GM21423 (cell line): ENCODE measurements at regions not wholly inside any gene's neighbourhood (a gene's known extent, or its start where the extent isn't known, plus 50 kb on each side); places are given as distances from the start of the nearest gene placed in this dataset.

ENCODE experiments used
- ATAC-seq: cut with Tn5 transposase; IDR thresholded peaks from one replicate; pipeline ENCODE4 v1.9.1; 2021; ENCODE audit warnings: mild to moderate bottlenecking, moderate library complexity; ENCODE audit not compliant: unreplicated experiment

DNA sequence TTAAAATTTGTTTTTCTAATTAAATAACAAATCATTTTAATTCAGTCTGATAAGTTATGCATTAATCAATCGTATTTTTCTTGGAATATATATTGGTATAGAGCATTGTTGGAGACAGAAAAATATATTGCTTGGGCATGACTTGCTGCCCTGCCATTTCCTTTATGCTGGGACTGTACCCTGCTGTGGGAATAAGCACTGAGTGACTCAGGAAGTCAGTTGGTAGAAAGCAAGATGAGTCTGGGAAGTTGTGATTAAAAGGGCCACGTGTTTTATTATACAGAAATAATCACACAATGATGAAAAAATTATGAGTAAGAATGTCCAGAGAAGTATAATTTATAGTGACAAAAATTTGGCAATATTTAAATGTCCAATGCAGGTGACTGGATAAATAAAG is 139.5 kb downstream of the KIF18A start:
- ATAC-seq: no peak

GRCh38 chr11:27965559-27965958 is 142.4 kb downstream of the KIF18A start:
- ATAC-seq: no peak

DNA sequence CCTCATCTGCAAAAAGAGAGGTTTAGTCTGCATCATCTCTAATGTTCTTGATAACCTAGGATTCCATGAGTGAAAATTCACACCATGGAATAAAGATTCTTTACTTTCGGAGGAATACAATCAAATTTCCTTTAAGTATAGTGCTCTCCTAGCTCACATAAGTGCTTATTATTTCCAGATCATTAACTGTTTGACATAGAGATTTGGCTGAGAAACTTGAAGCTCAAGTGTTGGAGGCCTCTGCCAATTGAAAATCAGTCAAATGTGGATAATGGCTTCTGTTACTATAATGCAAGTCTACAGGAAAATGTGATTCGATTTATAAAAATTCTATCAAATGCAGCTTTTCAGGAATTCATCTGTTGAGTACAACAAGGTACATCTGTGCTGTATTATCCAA is 144.6 kb downstream of the KIF18A start:
- ATAC-seq: no peak

DNA sequence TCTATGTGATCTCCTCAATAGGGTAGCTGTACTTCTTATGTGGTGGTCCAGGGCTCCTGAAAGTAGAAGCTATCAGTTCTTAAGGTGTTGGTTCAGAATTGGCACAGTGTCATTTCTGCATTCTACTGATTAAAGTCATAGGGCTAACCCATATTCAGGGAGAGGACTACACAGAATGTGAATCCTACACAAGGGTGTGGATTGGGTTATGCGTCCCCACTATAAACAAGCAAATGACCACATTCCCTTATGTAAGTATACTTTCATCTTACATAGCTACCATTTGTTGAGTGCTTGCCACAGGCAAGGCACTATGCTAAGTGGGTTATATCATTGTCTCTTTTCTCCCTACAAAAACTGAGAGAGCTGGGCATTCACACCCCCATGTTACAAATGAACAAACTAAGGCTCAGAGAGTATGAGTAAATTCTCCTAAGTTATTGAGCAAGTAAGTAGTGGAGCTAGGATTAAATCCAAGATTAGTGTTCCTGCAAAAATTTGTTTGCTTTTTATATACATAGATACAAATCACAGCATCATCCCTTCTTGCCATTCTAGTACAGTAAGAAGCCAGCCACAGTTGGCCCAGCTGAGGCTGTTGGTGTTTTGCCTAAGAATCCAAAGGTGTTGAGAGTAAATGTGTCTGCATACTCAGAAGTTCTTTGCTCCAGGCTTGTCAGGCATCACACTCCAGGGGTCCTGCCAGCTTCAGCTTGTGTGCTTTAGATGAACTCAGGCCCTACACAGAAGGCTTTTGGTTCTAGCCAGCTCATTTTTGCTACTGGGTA is 157.8 kb downstream of the KIF18A start:
- ATAC-seq: no peak

- no peak for ATAC-seq
Measured at GRCh38 chr11:27945348-27945747, 162.6 kb downstream of the KIF18A start.

- ATAC-seq: no peak
Measured at GRCh38 chr11:27938011-27938410, 169.9 kb downstream of the KIF18A start.

DNA sequence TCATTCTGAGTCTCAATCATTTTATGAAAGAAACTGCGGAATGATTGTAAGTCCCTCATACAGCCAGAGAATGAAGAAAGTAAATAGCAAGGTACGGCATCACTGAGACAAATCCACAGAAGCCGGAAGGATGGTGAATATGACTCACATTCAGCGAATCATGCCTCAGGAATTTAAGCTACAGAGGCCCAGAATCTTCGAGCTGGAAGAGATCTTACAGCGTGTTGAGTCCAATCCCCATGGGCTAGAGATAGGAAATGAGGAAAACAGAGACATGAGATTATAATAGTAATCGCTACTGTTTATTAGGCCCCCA is 173.2 kb downstream of the KIF18A start:
- no peak for ATAC-seq

GRCh38 chr11:27933992-27934829 is 173.7 kb downstream of the KIF18A start:
- ATAC-seq: no peak

- ATAC-seq: no peak
Measured at GRCh38 chr11:27931770-27932169, 176.2 kb downstream of the KIF18A start.

GRCh38 chr11:27930946-27931345 is 177.0 kb downstream of the KIF18A start:
- no peak for ATAC-seq

- no peak for ATAC-seq
Measured at GRCh38 chr11:27928809-27929208, 179.1 kb downstream of the KIF18A start.

DNA sequence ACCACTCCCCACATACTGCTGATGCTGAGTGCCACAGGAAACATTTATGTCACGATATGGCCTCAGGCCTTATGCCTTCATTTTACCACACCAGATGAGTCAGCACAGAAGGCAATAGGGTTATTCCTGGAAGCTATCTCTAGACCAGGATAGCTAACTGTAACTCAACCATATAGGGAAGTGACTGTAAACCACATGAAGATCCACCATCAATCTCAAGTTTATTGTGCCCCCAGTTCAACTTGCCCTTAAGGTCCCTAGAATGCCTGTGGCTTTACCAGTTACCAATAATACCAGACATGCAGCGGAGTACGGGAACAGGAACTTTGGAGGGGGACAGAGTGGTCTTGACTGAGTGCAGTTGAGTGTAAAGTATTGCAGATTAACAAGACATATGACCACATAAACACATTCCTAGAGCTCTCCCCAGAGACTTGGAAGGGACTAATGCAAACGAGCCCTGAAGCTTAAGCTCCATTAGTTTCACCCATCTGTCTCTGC is 180.9 kb downstream of the KIF18A start:
- no peak for ATAC-seq

DNA sequence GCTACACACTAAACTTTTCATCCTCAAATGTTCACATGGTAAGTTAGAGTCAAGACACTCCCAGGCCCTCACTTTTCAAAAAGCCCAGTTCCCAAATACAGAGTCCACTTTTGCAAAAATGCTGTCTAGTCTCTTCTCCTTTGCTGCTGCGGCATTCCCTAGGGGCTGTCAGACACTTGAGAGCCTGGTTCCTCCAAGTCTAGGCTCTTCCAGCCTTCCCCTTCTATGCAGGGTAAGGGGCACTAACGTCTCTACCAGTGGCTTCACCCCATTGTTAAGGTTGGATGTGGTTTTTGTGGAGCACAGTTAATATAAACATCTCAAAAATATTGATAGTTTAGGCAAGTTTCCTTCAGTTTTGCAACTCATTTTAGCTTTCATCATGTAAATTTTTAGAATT is 181.5 kb downstream of the KIF18A start:
- no peak for ATAC-seq

- ATAC-seq: no peak
Measured at GRCh38 chr11:27921472-27921871, 186.5 kb downstream of the KIF18A start.

DNA sequence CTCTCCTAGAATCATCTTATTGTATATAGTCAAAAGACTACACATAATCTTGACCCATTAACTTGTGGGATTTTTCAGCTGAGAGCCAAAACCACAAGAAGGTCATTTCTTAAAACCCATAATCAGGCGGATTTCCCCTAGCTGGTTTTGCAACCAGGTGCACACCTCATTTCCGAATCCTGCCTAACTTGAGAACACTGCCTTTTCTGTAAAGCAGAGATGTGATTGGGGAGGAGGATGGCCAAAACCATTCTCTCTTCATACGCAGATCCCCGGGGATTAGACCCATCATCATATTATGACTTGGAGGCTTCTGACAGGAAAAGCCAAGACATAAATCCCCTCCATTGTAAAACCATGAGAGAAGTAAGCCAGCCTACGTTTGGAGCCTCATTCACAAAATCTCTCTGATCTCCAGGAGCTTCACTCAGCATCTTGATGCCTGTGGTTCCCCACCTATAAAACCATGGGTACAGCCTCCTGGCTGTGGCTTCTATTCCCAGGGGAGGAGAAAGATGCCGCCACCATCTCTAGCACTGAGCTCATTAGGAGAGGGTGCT is 191.3 kb downstream of the KIF18A start:
- ATAC-seq: peak; percentile 94

- ATAC-seq: no peak
Measured at GRCh38 chr11:27914080-27914479, 193.9 kb downstream of the KIF18A start.

DNA sequence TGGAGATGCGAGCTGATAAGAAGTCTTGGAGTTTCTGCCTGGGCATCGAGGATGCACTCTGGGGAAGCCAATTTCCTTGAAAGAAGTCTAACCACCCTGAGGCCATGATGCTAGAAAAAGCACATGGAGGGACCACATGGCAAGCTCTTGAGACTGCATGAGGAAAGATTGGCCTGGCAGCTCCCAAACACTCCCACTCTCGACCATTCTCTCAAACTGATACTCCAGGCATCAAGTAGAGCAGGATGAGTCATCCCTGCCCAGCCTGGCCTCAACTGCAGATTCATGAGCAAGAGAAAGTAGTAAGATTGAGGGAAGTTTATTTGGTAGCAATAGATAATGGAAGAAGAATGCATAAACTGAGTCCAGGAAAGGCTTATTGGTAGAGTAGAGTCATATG is 194.3 kb downstream of the KIF18A start:
- no peak for ATAC-seq

GRCh38 chr11:27912916-27913315 is 195.0 kb downstream of the KIF18A start:
- no peak for ATAC-seq

GRCh38 chr11:27910186-27910931 is 197.6 kb downstream of the KIF18A start:
- ATAC-seq: no peak

DNA sequence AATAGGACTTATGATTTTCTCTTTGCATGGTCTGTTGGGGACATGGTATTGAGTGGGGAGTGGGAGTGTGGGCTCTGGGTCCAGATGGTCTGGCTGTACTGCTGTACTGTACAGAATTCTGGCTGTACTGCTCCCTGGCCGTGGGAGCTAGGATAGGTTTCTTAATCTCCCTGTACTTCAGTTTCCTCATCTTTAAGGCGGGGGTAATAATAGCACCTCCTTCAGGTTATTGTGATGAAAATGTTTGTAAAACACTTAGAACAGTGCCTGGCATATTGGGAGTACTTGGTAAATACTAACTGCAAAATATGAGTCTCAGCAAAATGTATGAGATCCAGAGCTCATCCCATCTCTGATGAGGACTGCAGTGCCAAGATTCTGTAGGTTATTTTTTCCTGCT is 198.6 kb downstream of the KIF18A start:
- no peak for ATAC-seq

- ATAC-seq: no peak
Measured at GRCh38 chr11:27908621-27909020, 199.3 kb downstream of the KIF18A start.
